ENCODE measurements at regions not wholly inside any gene's neighbourhood (a gene's known extent, or its start where the extent isn't known, plus 50 kb on each side); places are given as distances from the start of the nearest gene placed in this dataset.

GRCh38 chrX:104459796-104460195, 106.2 kb upstream of the IL1RAPL2 start:
- TF ChIP-seq CTCF (IDR thresholded peaks at IDR 0.05) (no peak), POLR2A (IDR thresholded peaks at IDR 0.05) (no peak)

Measured in Peyer's patch (tissue), 4 donors.